ENCODE measurements at regions not wholly inside any gene's neighbourhood (a gene's known extent, or its start where the extent isn't known, plus 50 kb on each side); places are given as distances from the start of the nearest gene placed in this dataset.

GRCh38 chr2:204331988-204332387 lies 213.3 kb upstream of the PARD3B start:
- H3K27ac ChIP-seq: no peak overlapping the region
- TF ChIP-seq POLR2A (IDR thresholded peaks at IDR 0.05) (no peak), CTCF (IDR thresholded peaks at IDR 0.05) (no peak)
- ATAC-seq (no peak), DNase-seq (no peak)
- no peaks in the 10 kb centered on the region for H3K27me3 ChIP-seq
- no peaks in the 10 kb centered on the region for H3K36me3 ChIP-seq
- 82% methylated on average over 2 of the region's 2 CpGs for WGBS (ENCODE audit: insufficient coverage, low coverage, low lambda C conversion rate, missing lambda C conversion rate)
- peaks cover 0 to 4% (median 0%) of the 10 kb centered on the region in 4 donors for H3K4me1 ChIP-seq
- no peaks in the 10 kb centered on the region for H3K9me3 ChIP-seq
- intact Hi-C loops (cut with DNase I): no loop called here
- H3K4me3 ChIP-seq: no peak overlapping the region

GRCh38 chr2:204332706-204333105 lies 212.6 kb upstream of the PARD3B start:
- H3K27me3 ChIP-seq: no peaks in the 10 kb centered on the region
- H3K4me1 ChIP-seq: peaks cover 0 to 4% (median 0%) of the 10 kb centered on the region in 4 donors
- H3K4me3 ChIP-seq: no peak overlapping the region
- no peaks in the 10 kb centered on the region for H3K9me3 ChIP-seq
- no peak overlapping the region for H3K27ac ChIP-seq
- intact Hi-C loops (cut with DNase I): no loop called here
- no peak for TF ChIP-seq CTCF (IDR thresholded peaks at IDR 0.05)
- TF ChIP-seq POLR2A (IDR thresholded peaks at IDR 0.05): no peak
- 13% methylated on average over 3 of the region's 3 CpGs for WGBS (ENCODE audit: insufficient coverage, low coverage, low lambda C conversion rate, missing lambda C conversion rate)
- DNase-seq (no peak), ATAC-seq (peak in 2 of 4 donors; percentile 55 to 76)
- H3K36me3 ChIP-seq: no peaks in the 10 kb centered on the region

- TF ChIP-seq CTCF (IDR thresholded peaks at IDR 0.05): no peak
- no peak for TF ChIP-seq POLR2A (IDR thresholded peaks at IDR 0.05)
Measured at GRCh38 chr2:204333861-204334260, 211.4 kb upstream of the PARD3B start.

GRCh38 chr2:204335451-204336058 lies 209.7 kb upstream of the PARD3B start:
- intact Hi-C loops (cut with DNase I): no loop called here

More at GRCh38 chr2:204333861-204334260, 211.4 kb upstream of the PARD3B start:
- peaks cover 0 to 4% (median 0%) of the 10 kb centered on the region in 4 donors for H3K4me1 ChIP-seq
- H3K4me3 ChIP-seq: no peak overlapping the region
- 93% methylated on average over 2 of the region's 3 CpGs for WGBS (ENCODE audit: insufficient coverage, low coverage, low lambda C conversion rate, missing lambda C conversion rate)
- no peak overlapping the region for H3K27ac ChIP-seq
- DNase-seq: no peak
- no peaks in the 10 kb centered on the region for H3K27me3 ChIP-seq
- no peak for ATAC-seq
- H3K9me3 ChIP-seq: no peaks in the 10 kb centered on the region
- intact Hi-C loops (cut with DNase I): no loop called here
- no peaks in the 10 kb centered on the region for H3K36me3 ChIP-seq

More at GRCh38 chr2:204335451-204336058, 209.7 kb upstream of the PARD3B start:
- Histone ChIP-seq H3K4me1 (peaks cover 0 to 4% (median 0%) of the 10 kb centered on the region in 4 donors), H3K36me3 (no peaks in the 10 kb centered on the region), H3K4me3 (no peak overlapping the region), H3K9me3 (no peaks in the 10 kb centered on the region), H3K27me3 (no peaks in the 10 kb centered on the region), H3K27ac (no peak overlapping the region)
- no peak for TF ChIP-seq CTCF (IDR thresholded peaks at IDR 0.05)
- TF ChIP-seq POLR2A (IDR thresholded peaks at IDR 0.05): no peak
- ATAC-seq: no peak
- WGBS (ENCODE audit: insufficient coverage, low coverage, low lambda C conversion rate, missing lambda C conversion rate): 54% methylated on average over 2 of the region's 2 CpGs
- no peak for DNase-seq

Measured in right lobe of liver (tissue), 6 donors.